NCI-H146 (cell line): ENCODE measurements at regions not wholly inside any gene's neighbourhood (a gene's known extent, or its start where the extent isn't known, plus 50 kb on each side); places are given as distances from the start of the nearest gene placed in this dataset.
"Not testable (repeated sequence)": the region's sequence is repeated elsewhere in the genome, so short reads cannot be mapped to it uniquely, and the experiment has no call there.

Experiments used
- DNase-seq: peaks from one replicate; lab custom pipeline; 2025; lab: John Stamatoyannopoulos, UW

- not testable (repeated sequence) for DNase-seq
Measured at GRCh38 chr11:71721840-71722239, 111.2 kb upstream of the DEFB108B start.

GRCh38 chr11:71723991-71724390, 109.0 kb upstream of the DEFB108B start:
- not testable (repeated sequence) for DNase-seq

GRCh38 chr11:71730748-71731147, 102.3 kb upstream of the DEFB108B start:
- not testable (repeated sequence) for DNase-seq

GRCh38 chr11:71734368-71734767, 98.6 kb upstream of the DEFB108B start:
- DNase-seq: not testable (repeated sequence)

GRCh38 chr11:71738317-71738716, 94.7 kb upstream of the DEFB108B start:
- DNase-seq: not testable (repeated sequence)

- not testable (repeated sequence) for DNase-seq
Measured at GRCh38 chr11:71743385-71743784, 89.6 kb upstream of the DEFB108B start.

- not testable (repeated sequence) for DNase-seq
Measured at GRCh38 chr11:71745656-71746055, 87.3 kb upstream of the DEFB108B start.

GRCh38 chr11:71746263-71746662, 86.7 kb upstream of the DEFB108B start:
- not testable (repeated sequence) for DNase-seq

GRCh38 chr11:71748965-71749620, 83.9 kb upstream of the DEFB108B start:
- DNase-seq: not testable (repeated sequence)

GRCh38 chr11:71750908-71751307, 82.1 kb upstream of the DEFB108B start:
- DNase-seq: not testable (repeated sequence)

- DNase-seq: not testable (repeated sequence)
Measured at GRCh38 chr11:71764695-71765491, 68.1 kb upstream of the DEFB108B start.

GRCh38 chr11:71767016-71767415, 66.0 kb upstream of the DEFB108B start:
- DNase-seq: not testable (repeated sequence)

- not testable (repeated sequence) for DNase-seq
Measured at GRCh38 chr11:71772193-71772592, 60.8 kb upstream of the DEFB108B start.

GRCh38 chr11:71774603-71775222, 58.3 kb upstream of the DEFB108B start:
- DNase-seq: no peak

- DNase-seq: not testable (repeated sequence)
Measured at GRCh38 chr11:71780116-71780515, 52.9 kb upstream of the DEFB108B start.

GRCh38 chr11:71780771-71781170, 52.2 kb upstream of the DEFB108B start:
- DNase-seq: not testable (repeated sequence)

GRCh38 chr11:71781491-71781890, 51.5 kb upstream of the DEFB108B start:
- DNase-seq: not testable (repeated sequence)

- DNase-seq: not testable (repeated sequence)
Measured at GRCh38 chr11:71782229-71782861, 50.7 kb upstream of the DEFB108B start.

GRCh38 chr11:71783191-71783590, 49.8 kb upstream of the DEFB108B start:
- DNase-seq: not testable (repeated sequence)
